Ascending aorta (tissue), 2 donors: ENCODE measurements at regions not wholly inside any gene's neighbourhood (a gene's known extent, or its start where the extent isn't known, plus 50 kb on each side); places are given as distances from the start of the nearest gene placed in this dataset.

Experiments used
- DNase-seq, 2 donors: peaks; one replicate each; pipeline ENCODE4 v3.0.0-alpha.2; 2019; ENCODE audit warnings: low spot score in 2 of 2
- H3K27ac ChIP-seq, 2 donors: fragments of 200-600 bp; sonication (generic); one replicate each; pipeline ENCODE4 v1.5.1; 2016 to 2017; ENCODE audit warnings: mild to moderate bottlenecking in 1 of 2
- H3K27me3 ChIP-seq: fragments of 200-600 bp; sonication (generic); one replicate; pipeline ENCODE4 v1.5.1; 2017
- H3K36me3 ChIP-seq, 2 donors: fragments of 200-600 bp; sonication (generic); one replicate each; pipeline ENCODE4 v1.5.1; 2016
- H3K4me1 ChIP-seq, 2 donors: fragments of 200-600 bp; sonication (generic); one replicate each; pipeline ENCODE4 v1.5.1; 2016 to 2017; ENCODE audit warnings: mild to moderate bottlenecking in 1 of 2
- H3K4me3 ChIP-seq, 2 donors: fragments of 200-600 bp; sonication (generic); one replicate each; pipeline ENCODE4 v1.5.1; 2016 to 2017; ENCODE audit warnings: mild to moderate bottlenecking in 1 of 2
- H3K9me3 ChIP-seq, 2 donors: fragments of 200-600 bp; sonication (generic); one replicate each; pipeline ENCODE4 v1.5.1; 2016
- intact Hi-C: fragments of 100-400 bp; cut with DNase I; formaldehyde crosslinking; loops from one replicate; pipeline ENCODE4 v1.15.1; 2023
- TF ChIP-seq, protein P1 (sequence below), 3 experiments: fragments of 200-600 bp in 2 of 3; fragments of 450-650 bp in 1 of 3; sonication (generic) in 2 of 3; IDR thresholded peaks; one replicate each; pipeline ENCODE4 v1.5.1; 2016 to 2019; ENCODE audit warnings: antibody characterized with exemption in 3 of 3, mild to moderate bottlenecking in 1 of 3, moderate library complexity in 1 of 3

- Histone ChIP-seq H3K27ac (no peak overlapping the region), H3K4me3 (no peak overlapping the region), H3K27me3 (no peaks in the 10 kb centered on the region), H3K4me1 (peaks cover 10 to 18% of the 10 kb centered on the region in 2 donors), H3K36me3 (no peaks in the 10 kb centered on the region), H3K9me3 (no peaks in the 10 kb centered on the region)
- TF ChIP-seq, protein P1, sequence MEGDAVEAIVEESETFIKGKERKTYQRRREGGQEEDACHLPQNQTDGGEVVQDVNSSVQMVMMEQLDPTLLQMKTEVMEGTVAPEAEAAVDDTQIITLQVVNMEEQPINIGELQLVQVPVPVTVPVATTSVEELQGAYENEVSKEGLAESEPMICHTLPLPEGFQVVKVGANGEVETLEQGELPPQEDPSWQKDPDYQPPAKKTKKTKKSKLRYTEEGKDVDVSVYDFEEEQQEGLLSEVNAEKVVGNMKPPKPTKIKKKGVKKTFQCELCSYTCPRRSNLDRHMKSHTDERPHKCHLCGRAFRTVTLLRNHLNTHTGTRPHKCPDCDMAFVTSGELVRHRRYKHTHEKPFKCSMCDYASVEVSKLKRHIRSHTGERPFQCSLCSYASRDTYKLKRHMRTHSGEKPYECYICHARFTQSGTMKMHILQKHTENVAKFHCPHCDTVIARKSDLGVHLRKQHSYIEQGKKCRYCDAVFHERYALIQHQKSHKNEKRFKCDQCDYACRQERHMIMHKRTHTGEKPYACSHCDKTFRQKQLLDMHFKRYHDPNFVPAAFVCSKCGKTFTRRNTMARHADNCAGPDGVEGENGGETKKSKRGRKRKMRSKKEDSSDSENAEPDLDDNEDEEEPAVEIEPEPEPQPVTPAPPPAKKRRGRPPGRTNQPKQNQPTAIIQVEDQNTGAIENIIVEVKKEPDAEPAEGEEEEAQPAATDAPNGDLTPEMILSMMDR (IDR thresholded peaks at IDR 0.05) = no peak
- intact Hi-C loops = no loop called here
- DNase-seq = no peak
Observed at GRCh38 chr5:135227064-135228022, 171.7 kb downstream of the MACROH2A1 start.

DNA sequence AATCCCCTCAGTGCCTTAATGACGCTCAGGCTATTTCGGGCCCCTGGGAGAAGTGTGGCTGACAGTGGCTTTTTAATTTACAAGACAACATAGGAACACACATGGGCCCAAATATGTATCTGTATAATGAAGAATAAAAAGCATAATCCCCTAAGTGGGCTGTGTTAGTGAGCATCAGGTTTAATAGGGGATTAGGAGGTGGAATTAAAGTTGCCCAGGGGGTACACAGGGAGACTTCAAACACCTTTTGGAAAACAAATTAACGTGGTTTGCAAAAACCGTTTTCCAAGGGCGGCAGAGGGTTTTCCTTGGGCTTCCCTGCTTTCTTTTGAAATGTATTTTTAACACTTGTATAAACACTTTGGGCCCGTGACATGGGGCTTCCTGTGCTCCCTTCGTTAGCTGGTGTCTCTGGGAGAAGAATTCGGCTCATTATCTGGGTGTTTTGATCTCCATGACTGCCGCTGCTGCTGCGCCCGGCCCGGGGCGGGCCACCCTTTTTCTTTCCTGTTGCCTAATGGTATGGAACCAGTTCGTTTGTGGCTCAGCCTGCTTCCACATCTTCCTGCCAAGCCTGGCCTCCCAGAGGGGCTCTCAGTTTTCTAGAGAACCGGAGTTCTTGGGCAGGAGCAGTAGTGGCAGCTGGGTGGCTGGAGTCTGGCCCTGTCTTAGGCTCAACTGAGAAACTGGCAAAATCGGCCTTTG lies 173.0 kb downstream of the MACROH2A1 start:
- Histone ChIP-seq H3K4me3 (no peak overlapping the region), H3K27ac (no peak overlapping the region), H3K27me3 (no peaks in the 10 kb centered on the region), H3K4me1 (peaks cover 10 to 18% of the 10 kb centered on the region in 2 donors), H3K36me3 (no peaks in the 10 kb centered on the region), H3K9me3 (no peaks in the 10 kb centered on the region)
- intact Hi-C loops = no loop called here
- DNase-seq = peak in 1 of 2 donors; percentile 39
- TF ChIP-seq, protein P1 (IDR thresholded peaks at IDR 0.05) = no peak

DNA sequence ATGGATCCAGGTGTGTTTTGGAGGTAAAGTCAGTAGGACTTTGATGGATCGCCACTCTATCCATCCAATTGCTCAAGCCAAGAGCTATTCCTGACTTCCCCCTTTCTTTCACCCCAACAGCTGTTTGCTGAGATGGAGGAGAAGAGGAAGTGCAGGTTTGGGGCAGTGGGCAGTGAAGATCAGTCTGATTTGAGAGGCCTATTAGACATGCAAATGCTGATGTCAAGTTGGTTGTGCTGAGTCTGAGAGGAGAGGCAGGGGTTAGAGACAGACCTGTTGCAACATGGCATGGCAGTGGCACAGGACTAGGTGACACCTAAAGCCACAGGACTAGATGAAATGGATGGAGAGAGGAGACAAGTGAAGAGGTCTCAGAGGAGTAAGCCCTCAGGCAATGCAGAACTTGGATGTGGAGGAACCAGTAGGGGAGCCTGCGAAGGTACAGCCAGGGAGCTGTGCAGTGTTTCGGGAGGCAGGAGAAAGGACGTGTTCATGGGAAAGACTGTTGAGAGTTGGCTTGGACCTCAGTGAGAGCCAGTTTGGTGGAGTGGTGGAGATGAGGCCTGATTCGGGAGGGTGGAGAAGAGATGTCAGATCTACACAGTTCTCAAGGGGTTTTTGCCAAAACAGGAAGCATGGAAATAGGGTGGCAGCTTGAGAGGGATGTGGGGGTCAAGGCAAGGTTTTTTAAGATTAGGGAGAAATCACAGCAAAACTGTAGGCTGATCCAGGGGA lies 175.0 kb downstream of the MACROH2A1 start:
- TF ChIP-seq, protein P1 (IDR thresholded peaks at IDR 0.05) = no peak
- DNase-seq = no peak
- intact Hi-C loops = no loop called here

DNA sequence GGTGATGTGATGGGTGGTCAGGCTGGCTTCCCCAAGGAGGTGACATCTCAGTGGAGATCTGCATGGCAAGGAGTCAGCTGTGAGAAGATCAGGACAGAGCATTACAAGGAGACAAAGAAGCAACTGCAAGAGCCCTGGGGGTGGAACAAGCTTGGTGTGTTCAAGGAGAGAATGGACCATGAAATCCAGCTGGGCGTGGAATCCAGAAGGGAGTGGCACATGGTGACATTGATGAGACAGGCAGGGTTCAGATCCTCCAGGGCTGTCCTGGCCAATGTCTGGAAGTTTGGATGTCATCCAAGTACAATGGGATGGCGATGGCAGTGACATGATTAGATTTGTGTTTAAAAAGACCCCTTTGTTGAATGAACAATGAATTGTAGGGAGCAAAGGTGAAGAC lies 175.6 kb downstream of the MACROH2A1 start:
- Histone ChIP-seq H3K27ac (no peak overlapping the region), H3K36me3 (no peaks in the 10 kb centered on the region), H3K27me3 (no peaks in the 10 kb centered on the region), H3K4me1 (peaks cover 0 to 18% of the 10 kb centered on the region in 2 donors), H3K9me3 (no peaks in the 10 kb centered on the region), H3K4me3 (no peak overlapping the region)
- no peak for DNase-seq
- intact Hi-C loops = no loop called here
- TF ChIP-seq, protein P1 (IDR thresholded peaks at IDR 0.05) = no peak

More for the DNA sequence above, 175.0 kb downstream of the MACROH2A1 start:
- Histone ChIP-seq H3K36me3 (no peaks in the 10 kb centered on the region), H3K4me1 (peaks cover 0 to 12% of the 10 kb centered on the region in 2 donors), H3K9me3 (no peaks in the 10 kb centered on the region), H3K27me3 (no peaks in the 10 kb centered on the region), H3K4me3 (no peak overlapping the region), H3K27ac (no peak overlapping the region)

GRCh38 chr5:135222771-135223170 lies 176.3 kb downstream of the MACROH2A1 start:
- Histone ChIP-seq H3K9me3 (no peaks in the 10 kb centered on the region), H3K4me1 (peaks cover 0 to 19% of the 10 kb centered on the region in 2 donors), H3K4me3 (no peak overlapping the region), H3K27ac (no peak overlapping the region), H3K36me3 (no peaks in the 10 kb centered on the region), H3K27me3 (no peaks in the 10 kb centered on the region)
- intact Hi-C loops = no loop called here
- TF ChIP-seq, protein P1 (IDR thresholded peaks at IDR 0.05) = no peak
- DNase-seq = no peak
